C4-2B (cell line): ENCODE measurements at regions not wholly inside any gene's neighbourhood (a gene's known extent, or its start where the extent isn't known, plus 50 kb on each side); places are given as distances from the start of the nearest gene placed in this dataset.
A peak's percentile ranks its signal among the peaks of the same experiment; 100 is the strongest.

ENCODE experiments used
- ZFX ChIP-seq: fragments of 450-650 bp; IDR thresholded peaks from 2 replicates; pipeline ENCODE4 v1.6.1; 2017
- TF ChIP-seq, protein P1 (sequence below): fragments of 450-650 bp; conservative IDR thresholded peaks from 2 replicates; pipeline ENCODE4 v1.5.1; 2017; ENCODE audit warnings: mild to moderate bottlenecking

GRCh38 chr3:72665701-72666446 is 182.4 kb downstream of the SHQ1 start:
- TF ChIP-seq, protein P1, sequence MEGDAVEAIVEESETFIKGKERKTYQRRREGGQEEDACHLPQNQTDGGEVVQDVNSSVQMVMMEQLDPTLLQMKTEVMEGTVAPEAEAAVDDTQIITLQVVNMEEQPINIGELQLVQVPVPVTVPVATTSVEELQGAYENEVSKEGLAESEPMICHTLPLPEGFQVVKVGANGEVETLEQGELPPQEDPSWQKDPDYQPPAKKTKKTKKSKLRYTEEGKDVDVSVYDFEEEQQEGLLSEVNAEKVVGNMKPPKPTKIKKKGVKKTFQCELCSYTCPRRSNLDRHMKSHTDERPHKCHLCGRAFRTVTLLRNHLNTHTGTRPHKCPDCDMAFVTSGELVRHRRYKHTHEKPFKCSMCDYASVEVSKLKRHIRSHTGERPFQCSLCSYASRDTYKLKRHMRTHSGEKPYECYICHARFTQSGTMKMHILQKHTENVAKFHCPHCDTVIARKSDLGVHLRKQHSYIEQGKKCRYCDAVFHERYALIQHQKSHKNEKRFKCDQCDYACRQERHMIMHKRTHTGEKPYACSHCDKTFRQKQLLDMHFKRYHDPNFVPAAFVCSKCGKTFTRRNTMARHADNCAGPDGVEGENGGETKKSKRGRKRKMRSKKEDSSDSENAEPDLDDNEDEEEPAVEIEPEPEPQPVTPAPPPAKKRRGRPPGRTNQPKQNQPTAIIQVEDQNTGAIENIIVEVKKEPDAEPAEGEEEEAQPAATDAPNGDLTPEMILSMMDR, result peak; percentile 52
- TF ChIP-seq ZFX, result no peak
